ENCODE measurements at regions not wholly inside any gene's neighbourhood (a gene's known extent, or its start where the extent isn't known, plus 50 kb on each side); places are given as distances from the start of the nearest gene placed in this dataset.

DNA sequence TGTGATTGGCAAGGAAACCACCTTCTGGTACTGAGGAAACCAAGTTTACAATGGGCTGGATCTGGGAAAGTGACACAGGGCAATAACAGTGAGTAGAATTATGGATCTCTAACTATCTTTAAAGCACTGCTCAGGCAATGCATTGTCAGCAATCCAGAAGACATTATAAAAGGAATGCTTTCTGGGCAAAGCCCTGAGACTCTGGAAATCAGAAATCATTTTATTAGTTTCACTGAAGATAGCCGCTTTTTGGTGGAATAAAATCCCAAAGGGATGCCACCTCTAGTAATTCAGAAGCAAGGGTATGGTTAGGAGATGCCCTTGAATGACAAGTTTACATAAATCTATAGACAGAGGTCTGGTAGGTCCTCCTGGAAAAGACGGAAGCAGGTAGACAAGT, 211.1 kb downstream of the DMRT2 start:
- H3K36me3 Mint-ChIP-seq (ENCODE audit: low read depth): no peaks in the 10 kb centered on the region

GRCh38 chr9:1261879-1262766, 212.0 kb downstream of the DMRT2 start:
- Mint-ChIP-seq H3K4me3 (no peak overlapping the region), H3K4me1 (no peaks in the 10 kb centered on the region), H3K27ac (no peak overlapping the region), H3K27me3 (no peaks in the 10 kb centered on the region), H3K36me3 (ENCODE audit: low read depth) (no peaks in the 10 kb centered on the region), H3K9me3 (no peaks in the 10 kb centered on the region)
- ChIA-PET POLR2A (no interaction called here), CTCF (no interaction called here)
- DNase-seq: no peak

More for the DNA sequence above, 211.1 kb downstream of the DMRT2 start:
- H3K27me3 Mint-ChIP-seq: no peaks in the 10 kb centered on the region
- no peak overlapping the region for H3K27ac Mint-ChIP-seq
- no peak overlapping the region for H3K4me3 Mint-ChIP-seq
- POLR2A ChIA-PET: no interaction called here
- H3K9me3 Mint-ChIP-seq: no peaks in the 10 kb centered on the region
- CTCF ChIA-PET: no interaction called here
- no peaks in the 10 kb centered on the region for H3K4me1 Mint-ChIP-seq
- no peak for DNase-seq

GRCh38 chr9:1267141-1267570, 217.0 kb downstream of the DMRT2 start:
- POLR2A ChIA-PET: no interaction called here
- no peak overlapping the region for H3K4me3 Mint-ChIP-seq
- no peaks in the 10 kb centered on the region for H3K27me3 Mint-ChIP-seq
- no peaks in the 10 kb centered on the region for H3K36me3 Mint-ChIP-seq (ENCODE audit: low read depth)
- DNase-seq: no peak
- no peaks in the 10 kb centered on the region for H3K9me3 Mint-ChIP-seq
- no peaks in the 10 kb centered on the region for H3K4me1 Mint-ChIP-seq
- no peak overlapping the region for H3K27ac Mint-ChIP-seq
- CTCF ChIA-PET: no interaction called here

DNA sequence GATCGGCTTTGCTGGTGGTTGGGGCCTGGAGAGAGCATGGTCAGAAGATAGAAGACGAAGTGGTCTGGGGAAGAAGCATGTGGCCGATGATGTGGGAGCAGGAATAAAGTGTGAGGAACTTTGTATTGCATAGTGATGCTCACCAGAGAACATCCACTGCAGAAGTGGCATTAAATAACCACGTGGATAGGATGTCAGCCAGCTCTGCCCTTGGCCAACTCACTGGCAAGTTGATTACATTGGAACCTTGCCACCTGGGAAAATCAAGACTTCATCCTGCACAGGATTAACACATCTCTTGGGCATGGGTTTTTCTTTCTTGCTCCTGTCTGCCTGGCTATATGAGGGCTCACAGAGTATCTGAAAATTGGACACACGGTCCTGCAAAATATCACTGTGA, 217.4 kb downstream of the DMRT2 start:
- POLR2A ChIA-PET: no interaction called here
- no peak overlapping the region for H3K27ac Mint-ChIP-seq
- H3K9me3 Mint-ChIP-seq: no peaks in the 10 kb centered on the region
- no peaks in the 10 kb centered on the region for H3K4me1 Mint-ChIP-seq
- no peak overlapping the region for H3K4me3 Mint-ChIP-seq
- H3K27me3 Mint-ChIP-seq: no peaks in the 10 kb centered on the region
- H3K36me3 Mint-ChIP-seq (ENCODE audit: low read depth): no peaks in the 10 kb centered on the region
- DNase-seq: no peak
- CTCF ChIA-PET: no interaction called here

- Mint-ChIP-seq H3K9me3 (no peaks in the 10 kb centered on the region), H3K27me3 (no peaks in the 10 kb centered on the region), H3K4me3 (no peak overlapping the region), H3K27ac (no peak overlapping the region), H3K36me3 (ENCODE audit: low read depth) (no peaks in the 10 kb centered on the region), H3K4me1 (no peaks in the 10 kb centered on the region)
- POLR2A ChIA-PET: no interaction called here
- CTCF ChIA-PET: no interaction called here
- no peak for DNase-seq
Observed at GRCh38 chr9:1269533-1270315, 219.6 kb downstream of the DMRT2 start.

DNA sequence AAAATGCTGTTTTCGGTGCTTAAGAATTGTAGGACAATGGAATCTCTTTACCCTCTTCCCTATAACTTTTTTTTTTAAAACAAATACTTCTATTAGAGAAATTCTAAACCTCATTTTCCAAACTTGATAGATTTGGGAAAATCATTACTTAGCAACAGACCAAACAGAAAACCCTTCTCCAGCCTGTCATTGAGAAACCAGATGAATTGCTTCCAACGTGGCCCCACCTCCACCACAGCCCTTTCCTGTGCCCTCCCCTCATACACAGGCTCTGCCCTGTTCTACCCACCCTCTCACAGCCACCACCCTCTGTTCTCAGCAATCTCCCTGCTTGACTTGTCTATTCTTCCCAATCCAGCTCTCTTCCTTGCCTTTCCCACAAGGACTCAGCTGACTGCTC, 221.2 kb downstream of the DMRT2 start:
- no peaks in the 10 kb centered on the region for H3K36me3 Mint-ChIP-seq (ENCODE audit: low read depth)
- no peaks in the 10 kb centered on the region for H3K27me3 Mint-ChIP-seq
- POLR2A ChIA-PET: no interaction called here
- H3K9me3 Mint-ChIP-seq: no peaks in the 10 kb centered on the region
- no peak for DNase-seq
- no peaks in the 10 kb centered on the region for H3K4me1 Mint-ChIP-seq
- H3K27ac Mint-ChIP-seq: no peak overlapping the region
- CTCF ChIA-PET: no interaction called here
- H3K4me3 Mint-ChIP-seq: no peak overlapping the region

DNA sequence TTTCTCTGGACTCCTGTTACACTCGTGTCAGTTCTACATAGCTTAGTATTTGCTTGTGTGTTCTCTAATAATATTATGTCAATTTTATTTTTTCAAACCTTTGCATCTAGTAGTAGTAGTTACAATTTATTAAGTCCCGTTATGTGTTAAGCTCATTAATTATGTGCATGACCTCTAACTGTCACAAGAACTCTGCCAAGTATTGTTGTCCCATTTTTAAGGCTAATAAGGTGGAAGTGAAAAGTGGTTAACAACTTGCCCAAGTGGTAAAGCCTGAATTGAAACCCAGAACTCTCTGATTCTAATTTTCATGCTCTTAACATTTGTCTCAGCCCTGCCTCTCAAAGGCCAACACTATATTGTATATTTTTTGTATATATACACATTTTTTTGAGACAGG, 221.6 kb downstream of the DMRT2 start:
- H3K36me3 Mint-ChIP-seq (ENCODE audit: low read depth): no peaks in the 10 kb centered on the region
- CTCF ChIA-PET: no interaction called here
- no peak overlapping the region for H3K27ac Mint-ChIP-seq

GRCh38 chr9:1272488-1272887, 222.3 kb downstream of the DMRT2 start:
- no peak for DNase-seq
- POLR2A ChIA-PET: no interaction called here

More for the DNA sequence above, 221.6 kb downstream of the DMRT2 start:
- DNase-seq: no peak
- POLR2A ChIA-PET: no interaction called here
- Mint-ChIP-seq H3K4me1 (no peaks in the 10 kb centered on the region), H3K27me3 (no peaks in the 10 kb centered on the region), H3K4me3 (no peak overlapping the region), H3K9me3 (no peaks in the 10 kb centered on the region)

DNA sequence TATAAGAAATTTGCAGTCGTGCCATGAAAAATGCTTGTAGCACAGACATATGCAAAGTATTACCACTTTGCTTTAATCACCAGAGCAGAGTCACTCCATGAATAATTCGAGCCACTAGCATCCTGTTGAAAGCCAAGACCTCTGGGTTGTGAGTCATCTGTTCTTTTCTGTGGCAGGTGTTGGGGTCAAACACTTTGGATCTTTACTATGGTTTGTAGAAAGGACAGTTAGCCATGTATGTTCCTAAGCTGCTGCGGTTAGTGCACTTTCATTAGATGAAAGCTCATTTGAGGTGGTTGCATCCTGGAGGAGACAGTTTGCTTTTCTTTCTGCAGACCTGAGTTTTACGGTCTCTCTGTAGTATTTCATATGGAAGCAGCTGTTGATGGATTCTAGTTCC, 223.7 kb downstream of the DMRT2 start:
- no peak for DNase-seq
- CTCF ChIA-PET: no interaction called here
- Mint-ChIP-seq H3K27ac (no peak overlapping the region), H3K4me1 (no peaks in the 10 kb centered on the region), H3K27me3 (no peaks in the 10 kb centered on the region), H3K36me3 (ENCODE audit: low read depth) (no peaks in the 10 kb centered on the region), H3K4me3 (no peak overlapping the region), H3K9me3 (no peaks in the 10 kb centered on the region)
- POLR2A ChIA-PET: no interaction called here

More at GRCh38 chr9:1272488-1272887, 222.3 kb downstream of the DMRT2 start:
- no peaks in the 10 kb centered on the region for H3K27me3 Mint-ChIP-seq
- CTCF ChIA-PET: no interaction called here
- no peak overlapping the region for H3K27ac Mint-ChIP-seq
- no peaks in the 10 kb centered on the region for H3K4me1 Mint-ChIP-seq
- no peaks in the 10 kb centered on the region for H3K36me3 Mint-ChIP-seq (ENCODE audit: low read depth)
- no peak overlapping the region for H3K4me3 Mint-ChIP-seq
- no peaks in the 10 kb centered on the region for H3K9me3 Mint-ChIP-seq

- no peaks in the 10 kb centered on the region for H3K9me3 Mint-ChIP-seq
- ChIA-PET CTCF (no interaction called here), POLR2A (no interaction called here)
- no peaks in the 10 kb centered on the region for H3K36me3 Mint-ChIP-seq (ENCODE audit: low read depth)
- H3K27me3 Mint-ChIP-seq: no peaks in the 10 kb centered on the region
- no peak overlapping the region for H3K4me3 Mint-ChIP-seq
- no peak overlapping the region for H3K27ac Mint-ChIP-seq
- no peaks in the 10 kb centered on the region for H3K4me1 Mint-ChIP-seq
- no peak for DNase-seq
Observed at GRCh38 chr9:1274334-1274733, 224.2 kb downstream of the DMRT2 start.

GRCh38 chr9:1276474-1276873, 226.3 kb downstream of the DMRT2 start:
- no peaks in the 10 kb centered on the region for H3K9me3 Mint-ChIP-seq
- no peaks in the 10 kb centered on the region for H3K4me1 Mint-ChIP-seq

GRCh38 chr9:1284727-1285126, 234.6 kb downstream of the DMRT2 start:
- no peak overlapping the region for H3K27ac Mint-ChIP-seq
- H3K9me3 Mint-ChIP-seq: no peaks in the 10 kb centered on the region
- H3K27me3 Mint-ChIP-seq: no peaks in the 10 kb centered on the region
- no peaks in the 10 kb centered on the region for H3K4me1 Mint-ChIP-seq
- H3K36me3 Mint-ChIP-seq (ENCODE audit: low read depth): no peaks in the 10 kb centered on the region
- POLR2A ChIA-PET: no interaction called here
- DNase-seq: no peak
- CTCF ChIA-PET: no interaction called here
- no peak overlapping the region for H3K4me3 Mint-ChIP-seq

More at GRCh38 chr9:1276474-1276873, 226.3 kb downstream of the DMRT2 start:
- ChIA-PET CTCF (interaction anchor here (0.7 kb wide), 1 partner anchor 9 kb away, joined by 3 read pairs; no protein-coding TSS in a partner anchor), POLR2A (no interaction called here)
- no peaks in the 10 kb centered on the region for H3K36me3 Mint-ChIP-seq (ENCODE audit: low read depth)
- DNase-seq: no peak
- no peak overlapping the region for H3K27ac Mint-ChIP-seq
- no peak overlapping the region for H3K4me3 Mint-ChIP-seq
- H3K27me3 Mint-ChIP-seq: no peaks in the 10 kb centered on the region

GRCh38 chr9:1285526-1285925, 235.4 kb downstream of the DMRT2 start:
- Mint-ChIP-seq H3K27ac (no peak overlapping the region), H3K4me1 (no peaks in the 10 kb centered on the region), H3K36me3 (ENCODE audit: low read depth) (no peaks in the 10 kb centered on the region), H3K27me3 (no peaks in the 10 kb centered on the region), H3K4me3 (no peak overlapping the region), H3K9me3 (no peaks in the 10 kb centered on the region)
- POLR2A ChIA-PET: no interaction called here
- CTCF ChIA-PET: interaction anchor here (0.6 kb wide), 1 partner anchor 10 kb away, joined by 3 read pairs; no protein-coding TSS in a partner anchor
- no peak for DNase-seq

- Mint-ChIP-seq H3K27ac (no peak overlapping the region), H3K27me3 (no peaks in the 10 kb centered on the region), H3K4me3 (no peak overlapping the region), H3K4me1 (no peaks in the 10 kb centered on the region), H3K36me3 (ENCODE audit: low read depth) (no peaks in the 10 kb centered on the region), H3K9me3 (no peaks in the 10 kb centered on the region)
- DNase-seq: no peak
- ChIA-PET POLR2A (no interaction called here), CTCF (no interaction called here)
Observed at GRCh38 chr9:1292384-1292783, 242.2 kb downstream of the DMRT2 start.

Data from activated CD4-positive, alpha-beta memory T cell treated with anti-CD3 and anti-CD28 coated beads, Interleukin-2, amount 10 ng/mL, durations not matched to agents 7 days and 5 days (primary cell).